VCaP (cell line): ENCODE measurements at regions not wholly inside any gene's neighbourhood (a gene's known extent, or its start where the extent isn't known, plus 50 kb on each side); places are given as distances from the start of the nearest gene placed in this dataset.

Experiments
- H3K27ac ChIP-seq: fragments of 450-650 bp; 2 replicates; pipeline ENCODE4 v1.5.1; 2017
- TF ChIP-seq, protein P1 (sequence below): fragments of 450-650 bp; conservative IDR thresholded peaks from 2 replicates; pipeline ENCODE4 v1.5.1; 2017; ENCODE audit warnings: mild to moderate bottlenecking, moderate library complexity

DNA sequence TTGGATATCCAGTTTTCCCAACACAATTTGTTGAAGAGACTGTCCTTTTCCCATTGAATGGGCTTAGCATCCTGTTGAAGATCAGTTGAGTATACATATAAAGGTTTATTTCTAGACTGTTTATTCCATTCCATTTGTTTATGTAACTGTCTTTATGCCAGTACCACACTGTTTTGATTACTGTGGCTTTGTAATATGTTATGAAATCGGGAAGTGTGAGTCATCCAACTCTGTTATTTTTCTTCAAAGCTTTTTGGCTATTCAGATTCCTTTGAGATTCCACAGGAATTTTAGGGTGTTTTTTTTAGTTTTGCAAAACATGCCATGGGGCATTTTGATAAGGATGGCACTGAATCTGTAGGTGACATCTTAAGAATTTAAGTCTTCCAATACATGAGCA, 188.3 kb downstream of the BMP7 start:
- TF ChIP-seq, protein P1, sequence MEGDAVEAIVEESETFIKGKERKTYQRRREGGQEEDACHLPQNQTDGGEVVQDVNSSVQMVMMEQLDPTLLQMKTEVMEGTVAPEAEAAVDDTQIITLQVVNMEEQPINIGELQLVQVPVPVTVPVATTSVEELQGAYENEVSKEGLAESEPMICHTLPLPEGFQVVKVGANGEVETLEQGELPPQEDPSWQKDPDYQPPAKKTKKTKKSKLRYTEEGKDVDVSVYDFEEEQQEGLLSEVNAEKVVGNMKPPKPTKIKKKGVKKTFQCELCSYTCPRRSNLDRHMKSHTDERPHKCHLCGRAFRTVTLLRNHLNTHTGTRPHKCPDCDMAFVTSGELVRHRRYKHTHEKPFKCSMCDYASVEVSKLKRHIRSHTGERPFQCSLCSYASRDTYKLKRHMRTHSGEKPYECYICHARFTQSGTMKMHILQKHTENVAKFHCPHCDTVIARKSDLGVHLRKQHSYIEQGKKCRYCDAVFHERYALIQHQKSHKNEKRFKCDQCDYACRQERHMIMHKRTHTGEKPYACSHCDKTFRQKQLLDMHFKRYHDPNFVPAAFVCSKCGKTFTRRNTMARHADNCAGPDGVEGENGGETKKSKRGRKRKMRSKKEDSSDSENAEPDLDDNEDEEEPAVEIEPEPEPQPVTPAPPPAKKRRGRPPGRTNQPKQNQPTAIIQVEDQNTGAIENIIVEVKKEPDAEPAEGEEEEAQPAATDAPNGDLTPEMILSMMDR: no peak
- no peak overlapping the region for H3K27ac ChIP-seq

DNA sequence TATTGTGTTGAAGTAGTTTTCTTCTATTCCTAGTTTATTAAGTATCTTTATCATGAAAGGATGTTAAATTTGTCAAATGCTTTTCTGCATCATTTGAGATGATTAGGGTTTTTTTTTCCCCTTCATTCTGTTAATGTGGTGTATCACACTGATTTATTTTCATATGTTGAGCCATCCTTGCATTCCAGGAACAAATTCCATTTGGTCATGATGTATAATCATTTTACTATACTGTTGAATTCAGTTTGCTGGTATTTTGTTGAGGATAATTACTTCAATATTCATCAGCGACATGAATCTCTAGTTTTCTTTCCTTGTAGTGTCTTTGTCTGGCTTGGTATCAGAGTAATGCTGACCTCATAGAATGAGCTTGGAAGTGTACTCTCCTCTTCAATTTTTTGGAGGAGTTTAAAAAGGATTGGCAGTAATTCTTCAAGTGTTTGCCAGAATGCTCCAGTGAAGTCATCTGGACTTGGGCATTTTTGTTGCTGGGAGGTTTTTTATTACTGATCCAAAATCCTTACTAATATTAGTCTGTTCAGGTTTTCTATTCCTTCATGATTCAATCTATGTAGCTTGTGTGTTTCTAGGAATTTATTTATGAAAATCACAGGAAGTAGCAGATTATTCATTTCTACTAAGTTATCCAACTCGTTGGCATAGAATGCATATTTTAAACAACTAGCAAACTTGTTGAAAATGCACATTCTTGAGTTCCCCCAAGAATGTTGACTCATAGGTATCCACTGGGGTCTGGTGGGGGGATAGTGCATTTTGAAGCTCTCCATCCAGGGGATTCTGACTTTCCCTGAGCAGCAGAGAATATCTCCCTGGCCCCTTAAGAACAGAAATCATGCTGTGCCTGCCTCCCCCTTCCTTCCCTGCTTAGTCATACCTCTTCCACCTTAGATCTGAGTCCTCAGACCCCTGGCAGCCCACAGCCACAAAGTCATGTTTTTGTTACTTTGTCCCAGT, 187.1 kb downstream of the BMP7 start:
- TF ChIP-seq, protein P1: no peak
- no peak overlapping the region for H3K27ac ChIP-seq

DNA sequence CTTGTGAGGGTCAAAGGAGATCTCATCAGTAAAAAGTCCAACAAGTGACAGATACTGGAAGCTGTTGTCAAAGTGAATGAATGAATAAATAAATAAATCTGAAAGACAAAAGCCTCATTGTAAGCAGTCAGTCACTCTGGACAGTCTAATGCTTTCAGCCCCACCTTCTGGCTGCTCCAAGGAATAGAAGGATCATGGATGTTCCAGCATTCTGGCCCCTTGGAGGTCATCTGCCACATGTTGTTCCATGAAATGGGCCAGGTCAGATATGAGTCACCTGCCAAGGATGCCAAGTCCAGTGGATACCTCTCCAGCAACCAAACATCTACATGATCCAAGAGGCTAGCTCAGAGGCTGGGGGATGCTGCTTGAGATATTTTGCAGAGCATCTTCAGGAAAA, 185.6 kb downstream of the BMP7 start:
- TF ChIP-seq, protein P1: peak; percentile 41
- no peak overlapping the region for H3K27ac ChIP-seq

DNA sequence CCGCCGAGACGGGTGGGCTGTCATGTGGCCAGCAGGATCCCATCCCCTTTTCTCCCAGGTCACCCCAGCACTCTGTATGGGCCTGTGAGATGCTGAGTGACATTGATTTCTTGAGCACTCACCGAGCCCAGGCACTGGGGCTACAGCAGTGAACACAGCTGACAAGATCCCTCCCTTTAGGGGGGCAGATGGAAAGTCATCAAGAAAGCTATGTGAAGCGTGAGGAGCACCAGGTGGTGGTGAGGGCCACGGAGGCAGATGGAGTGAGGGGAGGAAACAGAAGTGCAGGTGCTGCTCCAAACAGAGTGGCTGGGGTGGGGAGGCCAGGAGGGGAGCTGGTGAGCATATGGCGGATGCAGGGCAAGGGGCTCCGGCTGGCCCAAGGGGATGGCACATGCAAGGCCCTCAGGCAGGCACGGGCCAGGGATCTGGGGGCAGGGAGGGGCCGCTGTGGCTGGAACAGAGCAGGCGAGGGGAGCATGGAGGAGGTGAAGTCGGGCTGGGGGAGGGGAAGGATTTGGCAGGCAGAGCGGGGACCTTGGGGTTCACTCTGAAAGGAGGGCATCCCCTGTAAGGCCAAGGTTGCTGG, 184.0 kb downstream of the BMP7 start:
- H3K27ac ChIP-seq: no peak overlapping the region
- TF ChIP-seq, protein P1: no peak

DNA sequence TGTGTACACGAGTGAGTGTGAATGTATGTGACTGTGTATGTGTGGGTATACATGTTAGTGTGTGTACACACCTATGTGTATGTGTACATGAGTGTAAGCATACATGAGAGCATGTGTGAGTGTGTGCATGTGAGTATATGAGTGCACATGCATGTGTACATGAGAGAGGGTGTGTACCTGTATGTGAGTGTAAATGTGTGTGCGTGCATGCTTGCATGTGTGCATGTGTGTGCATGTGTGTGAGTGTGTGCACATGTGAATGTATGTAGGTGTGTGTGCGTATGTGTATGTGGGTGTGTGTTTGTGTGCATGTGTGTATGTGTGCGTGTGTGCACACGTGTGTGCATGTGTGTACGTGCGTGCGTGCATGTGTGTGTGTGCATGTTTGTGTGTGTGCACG, 183.4 kb downstream of the BMP7 start:
- H3K27ac ChIP-seq: no peak overlapping the region
- TF ChIP-seq, protein P1: no peak

DNA sequence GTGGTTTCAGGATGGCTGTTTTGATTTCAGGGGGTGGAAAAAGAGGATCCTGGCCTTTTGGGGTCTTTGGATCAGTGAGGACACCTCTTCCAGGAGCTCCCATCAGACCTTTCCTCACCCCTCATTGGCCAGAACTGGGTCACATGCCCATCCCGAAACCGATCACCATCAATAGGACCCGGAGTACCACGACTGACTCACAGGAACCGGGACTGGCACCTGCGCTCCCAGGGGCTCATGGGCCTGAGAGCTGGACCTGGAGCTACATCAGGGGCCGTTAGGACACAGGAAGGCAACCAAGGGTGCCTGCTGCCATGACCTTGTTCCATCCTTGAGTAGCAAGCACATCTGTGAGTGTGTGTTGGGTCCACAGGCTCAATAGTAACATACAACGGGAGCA, 180.4 kb downstream of the BMP7 start:
- H3K27ac ChIP-seq: no peak overlapping the region
- TF ChIP-seq, protein P1: no peak

DNA sequence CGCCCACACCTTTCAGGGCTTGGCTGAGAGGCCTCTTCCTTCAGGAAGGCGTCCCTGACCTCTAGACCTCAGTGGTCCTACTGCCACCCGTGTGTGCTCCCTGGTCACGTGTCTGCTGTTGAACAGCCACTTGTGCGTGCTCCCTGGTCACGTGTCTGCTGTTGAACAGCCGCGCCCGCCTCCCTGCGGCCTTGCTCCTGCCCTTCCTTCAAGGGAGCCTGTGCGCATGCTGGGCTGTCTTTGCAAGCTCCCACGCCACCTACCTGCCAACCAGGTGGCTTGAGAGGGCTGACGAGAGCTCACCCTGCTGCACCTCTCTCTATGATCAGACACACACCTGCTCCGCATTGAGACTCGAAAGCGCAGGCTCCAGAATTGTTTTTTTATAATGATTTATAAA, 179.3 kb downstream of the BMP7 start:
- TF ChIP-seq, protein P1: peak; percentile 26; the same call in 1 of the 2 replicates
- H3K27ac ChIP-seq: no peak overlapping the region
